Upper lobe of right lung (tissue), 1 donor: ENCODE measurements at regions not wholly inside any gene's neighbourhood (a gene's known extent, or its start where the extent isn't known, plus 50 kb on each side); places are given as distances from the start of the nearest gene placed in this dataset.

ENCODE experiments used
- ATAC-seq: fragments of 200-7000 bp; cut with Tn5 transposase; one replicate; pipeline ENCODE4 v1.9.1; 2020; ENCODE audit warnings: mild to moderate bottlenecking, moderate library complexity
- DNase-seq: peaks from one replicate; pipeline ENCODE4 v3.0.0-alpha.2; 2020
- H3K27ac ChIP-seq: fragments of 200-600 bp; one replicate; pipeline ENCODE4 v1.8.0; 2022
- H3K27me3 ChIP-seq: fragments of 200-600 bp; one replicate; pipeline ENCODE4 v1.8.0; 2022; ENCODE audit warnings: mild to moderate bottlenecking
- H3K36me3 ChIP-seq: fragments of 200-600 bp; one replicate; pipeline ENCODE4 v1.8.0; 2022
- H3K4me1 ChIP-seq: fragments of 200-600 bp; one replicate; pipeline ENCODE4 v1.8.0; 2022
- H3K4me3 ChIP-seq: fragments of 200-600 bp; one replicate; pipeline ENCODE4 v1.8.0; 2022; ENCODE audit warnings: mild to moderate bottlenecking
- H3K9me3 ChIP-seq: fragments of 200-600 bp; one replicate; pipeline ENCODE4 v1.8.0; 2022
- CTCF ChIP-seq: fragments of 200-600 bp; IDR thresholded peaks from one replicate; pipeline ENCODE4 v1.8.0; 2022; ENCODE audit warnings: antibody characterized with exemption
- intact Hi-C: fragments of 100-400 bp; cut with DNase I; formaldehyde crosslinking; loops from one replicate; pipeline ENCODE4 v1.11.0; 2022
- donor health status: DM: no; HTN: yes; CAD: no; lungs with severe emphysema.

GRCh38 chr2:217252181-217252580 is 392.3 kb upstream of the TNP1 start:
- intact Hi-C loops = no loop called here
- no peaks in the 10 kb centered on the region for H3K9me3 ChIP-seq

GRCh38 chr2:217250013-217250524 is 390.2 kb upstream of the TNP1 start:
- peak; percentile 56 for ATAC-seq
- intact Hi-C loops = no loop called here

More at GRCh38 chr2:217252181-217252580, 392.3 kb upstream of the TNP1 start:
- no peak overlapping the region for H3K4me3 ChIP-seq
- H3K36me3 ChIP-seq = no peaks in the 10 kb centered on the region
- no peak overlapping the region for H3K27ac ChIP-seq
- peaks cover 19% of the 10 kb centered on the region for H3K4me1 ChIP-seq
- H3K27me3 ChIP-seq = no peaks in the 10 kb centered on the region
- DNase-seq (no peak), ATAC-seq (no peak)
- no peak for TF ChIP-seq CTCF

GRCh38 chr2:217249121-217250012 is 389.5 kb upstream of the TNP1 start:
- Histone ChIP-seq H3K4me1 (peaks cover 19% of the 10 kb centered on the region), H3K4me3 (no peak overlapping the region), H3K9me3 (no peaks in the 10 kb centered on the region), H3K27me3 (no peaks in the 10 kb centered on the region), H3K27ac (peak overlapping the region; percentile 68), H3K36me3 (no peaks in the 10 kb centered on the region)
- intact Hi-C loops = no loop called here
- ATAC-seq (no peak), DNase-seq (no peak)
- no peak for TF ChIP-seq CTCF

More at GRCh38 chr2:217250013-217250524, 390.2 kb upstream of the TNP1 start:
- peaks cover 19% of the 10 kb centered on the region for H3K4me1 ChIP-seq
- no peaks in the 10 kb centered on the region for H3K9me3 ChIP-seq
- no peak for TF ChIP-seq CTCF
- H3K36me3 ChIP-seq = no peaks in the 10 kb centered on the region
- no peak overlapping the region for H3K4me3 ChIP-seq
- H3K27ac ChIP-seq = peak overlapping the region; percentile 68
- no peak for DNase-seq
- H3K27me3 ChIP-seq = no peaks in the 10 kb centered on the region

GRCh38 chr2:217248312-217248935 is 388.6 kb upstream of the TNP1 start:
- Histone ChIP-seq H3K4me3 (no peak overlapping the region), H3K9me3 (no peaks in the 10 kb centered on the region), H3K36me3 (no peaks in the 10 kb centered on the region), H3K4me1 (peaks cover 19% of the 10 kb centered on the region), H3K27me3 (no peaks in the 10 kb centered on the region), H3K27ac (peak overlapping the region; percentile 70)
- ATAC-seq (peak; percentile 72), DNase-seq (peak; percentile 72)
- TF ChIP-seq CTCF = no peak
- intact Hi-C loops = no loop called here

- no peak for TF ChIP-seq CTCF
Measured at GRCh38 chr2:217247476-217247875, 387.6 kb upstream of the TNP1 start.

More at GRCh38 chr2:217247476-217247875, 387.6 kb upstream of the TNP1 start:
- H3K4me1 ChIP-seq = peaks cover 19% of the 10 kb centered on the region
- H3K4me3 ChIP-seq = no peak overlapping the region
- DNase-seq (no peak), ATAC-seq (peak; percentile 37)
- intact Hi-C loops = no loop called here
- no peaks in the 10 kb centered on the region for H3K36me3 ChIP-seq
- H3K9me3 ChIP-seq = no peaks in the 10 kb centered on the region
- H3K27me3 ChIP-seq = no peaks in the 10 kb centered on the region
- peak overlapping the region; percentile 70 for H3K27ac ChIP-seq
